ENCODE measurements at regions not wholly inside any gene's neighbourhood (a gene's known extent, or its start where the extent isn't known, plus 50 kb on each side); places are given as distances from the start of the nearest gene placed in this dataset.

GRCh38 chr2:3135676-3136075 lies 241.9 kb downstream of the EIPR1 start:
- BruUV-seq (replicated peaks): no TSS peak
- no peak overlapping the region for H2BK20ac ChIP-seq (ENCODE audit: low read depth, low read length)
- TF ChIP-seq RFX5 (IDR thresholded peaks at IDR 0.05; ENCODE audit: low read depth, low read length): no peak

More at GRCh38 chr2:3135676-3136075, 241.9 kb downstream of the EIPR1 start:
- no peak for DNase-seq
- H2AFZ ChIP-seq (replicated peaks; ENCODE audit: low read length, poor library complexity): no peak overlapping the region
- no peak overlapping the region for H4K91ac ChIP-seq (ENCODE audit: insufficient read depth, low read depth, low read length)
- in situ Hi-C loops (cut with MboI; ENCODE audit: low sequenced_read_pairs) (no loop called here), intact Hi-C loops (cut with micrococcal nuclease) (no loop called here), dilution Hi-C loops (cut with HindIII; ENCODE audit: low sequenced_read_pairs, unreplicated experiment) (no loop called here)
- H3K4me2 ChIP-seq (ENCODE audit: low read depth, low read length): no peak overlapping the region
- H3K79me1 ChIP-seq (ENCODE audit: low read depth in 1 of 2, low read length in 2 of 2): no peaks in the 10 kb centered on the region
- no peak overlapping the region for H3K18ac ChIP-seq (ENCODE audit: low read depth, low read length)
- H3K9me3 ChIP-seq (ENCODE audit: control insufficient read depth, insufficient read depth, low read length): peaks cover 7% of the 10 kb centered on the region; the same call in 1 of the 2 replicates
- no peak overlapping the region for H3K4ac ChIP-seq (ENCODE audit: low read depth, low read length)
- no peak overlapping the region for H4K8ac ChIP-seq (ENCODE audit: low read depth in 2 of 2, low read length in 2 of 2)
- H3K9me1 ChIP-seq (ENCODE audit: insufficient read depth, low read length): no peaks in the 10 kb centered on the region
- H4K20me1 ChIP-seq (ENCODE audit: insufficient read depth, low read length): no peaks in the 10 kb centered on the region
- H2AK5ac ChIP-seq (ENCODE audit: low read depth, low read length): no peak overlapping the region
- H3K9ac ChIP-seq (ENCODE audit: low read depth, low read length): no peak overlapping the region
- H3K4me3 ChIP-seq (ENCODE audit: insufficient read depth, low read depth, low read length): no peak overlapping the region
- no peaks in the 10 kb centered on the region for H3K4me1 ChIP-seq (ENCODE audit: control insufficient read depth, insufficient read depth, low read length)
- CTCF ChIA-PET: no interaction called here
- no peaks in the 10 kb centered on the region for H3K27me3 ChIP-seq (ENCODE audit: control insufficient read depth, insufficient read depth, low read length)
- no peak for ATAC-seq (ENCODE audit: low read depth)
- no peaks in the 10 kb centered on the region for H3K36me3 ChIP-seq (ENCODE audit: control insufficient read depth, insufficient read depth, low read length)
- no peak overlapping the region for H2BK15ac ChIP-seq (ENCODE audit: low read depth, low read length)
- no peak overlapping the region for H2AK9ac ChIP-seq (replicated peaks; ENCODE audit: low read depth, low read length, poor library complexity)
- no peak overlapping the region for H2BK120ac ChIP-seq (ENCODE audit: low read depth, low read length)
- H2BK5ac ChIP-seq (ENCODE audit: low read depth, low read length, poor library complexity, severe bottlenecking): no peak overlapping the region
- H4K5ac ChIP-seq (ENCODE audit: low read depth, low read length): no peak overlapping the region
- H3K56ac ChIP-seq (ENCODE audit: extremely low read depth, insufficient read depth, low read length): no peak overlapping the region
- WGBS, 2 experiments (ENCODE audit: extremely low coverage in 2 of 2, insufficient read length in 1 of 2): no CpG with 5 or more reads among the region's 5 CpGs
- H3K27ac ChIP-seq (ENCODE audit: insufficient read depth, low read length): no peak overlapping the region
- POLR2A ChIA-PET (ENCODE audit: unreplicated experiment): no interaction called here
- no peak overlapping the region for H3K14ac ChIP-seq (replicated peaks; ENCODE audit: low read depth, low read length)
- H3K23ac ChIP-seq (ENCODE audit: low read depth, low read length): no peak overlapping the region
